Mesenchymal stem cell (in vitro differentiated cells and primary cell): ENCODE measurements at regions not wholly inside any gene's neighbourhood (a gene's known extent, or its start where the extent isn't known, plus 50 kb on each side); places are given as distances from the start of the nearest gene placed in this dataset. TPM values are rescaled to one million over a fixed set of nuclear protein-coding genes. Genes with fewer than 3 reads are reported as not detected.
A peak's percentile ranks its signal among the peaks of the same experiment; 100 is the strongest.

ENCODE experiments used
- DNase-seq: peaks from one replicate; pipeline ENCODE4 v3.0.0-alpha.2; 2013
- H2AFZ ChIP-seq: one replicate; pipeline ENCODE4 v1.6.1; 2013; ENCODE audit warnings: low read depth, mild to moderate bottlenecking, control low read depth, inconsistent platforms, low read length, moderate library complexity
- H2AK5ac ChIP-seq: 2 replicates; pipeline ENCODE4 v1.6.1; 2013; ENCODE audit warnings: low read length, moderate library complexity, mild to moderate bottlenecking, inconsistent platforms; ENCODE audit not compliant: severe bottlenecking
- H2BK120ac ChIP-seq: one replicate; pipeline ENCODE4 v1.6.1; 2013; ENCODE audit warnings: low read depth, mild to moderate bottlenecking, inconsistent platforms, low read length, moderate library complexity
- H2BK12ac ChIP-seq, 2 experiments: one replicate each; pipeline ENCODE4 v1.6.1; 2013; ENCODE audit warnings: inconsistent platforms in 2 of 2, low read length in 2 of 2, mild to moderate bottlenecking in 2 of 2, moderate library complexity in 2 of 2, control low read depth in 1 of 2
- H2BK15ac ChIP-seq: one replicate; pipeline ENCODE4 v1.6.1; 2013; ENCODE audit warnings: mild to moderate bottlenecking, low read depth, inconsistent platforms; ENCODE audit not compliant: poor library complexity, severe bottlenecking
- H2BK5ac ChIP-seq: 2 replicates; pipeline ENCODE4 v1.6.1; 2013; ENCODE audit warnings: low read depth, mild to moderate bottlenecking, low read length, control low read depth, inconsistent platforms; ENCODE audit not compliant: poor library complexity, severe bottlenecking
- H3K14ac ChIP-seq, 2 experiments: one replicate each; pipeline ENCODE4 v1.6.1; 2013; ENCODE audit warnings: inconsistent platforms in 2 of 2, low read length in 2 of 2, control low read depth in 1 of 2, mild to moderate bottlenecking in 1 of 2, moderate library complexity in 1 of 2
- H3K18ac ChIP-seq, 2 experiments: one replicate each; pipeline ENCODE4 v1.6.1; 2013; ENCODE audit warnings: inconsistent platforms in 2 of 2, low read length in 2 of 2, control low read depth in 1 of 2, low read depth in 1 of 2, mild to moderate bottlenecking in 1 of 2
- H3K23ac ChIP-seq, 2 experiments: one replicate each; pipeline ENCODE4 v1.6.1; 2013; ENCODE audit warnings: inconsistent platforms in 2 of 2, low read length in 2 of 2, mild to moderate bottlenecking in 2 of 2, moderate library complexity in 2 of 2, control low read depth in 1 of 2
- H3K27ac ChIP-seq: 2 replicates; pipeline ENCODE4 v1.5.1; 2013; ENCODE audit warnings: mild to moderate bottlenecking, moderate library complexity, low read length, control low read depth, inconsistent platforms; ENCODE audit not compliant: poor library complexity, severe bottlenecking
- H3K27me3 ChIP-seq, 2 experiments: 2 replicates each; pipeline versions ENCODE4 v1.6.1 to v1.7.0; 2013; ENCODE audit warnings: low read length in 2 of 2, mild to moderate bottlenecking in 2 of 2, moderate library complexity in 2 of 2, control low read depth in 1 of 2, inconsistent platforms in 1 of 2; ENCODE audit not compliant: control insufficient read depth in 1 of 2, insufficient read depth in 1 of 2
- H3K36me3 ChIP-seq, 2 experiments: 2 replicates each; pipeline versions ENCODE4 v1.6.1 to v1.7.0; 2013; ENCODE audit warnings: low read length in 2 of 2, control low read depth in 1 of 2, inconsistent platforms in 1 of 2, low read depth in 1 of 2, mild to moderate bottlenecking in 1 of 2; ENCODE audit not compliant: insufficient read depth in 2 of 2, control insufficient read depth in 1 of 2
- H3K4ac ChIP-seq, 2 experiments: one replicate each; pipeline ENCODE4 v1.6.1; 2013; ENCODE audit warnings: inconsistent platforms in 2 of 2, low read length in 2 of 2, mild to moderate bottlenecking in 2 of 2, moderate library complexity in 2 of 2, control low read depth in 1 of 2, low read depth in 1 of 2
- H3K4me1 ChIP-seq: 2 replicates; pipeline ENCODE4 v1.6.1; 2013; ENCODE audit warnings: low read depth, low read length, control low read depth; ENCODE audit not compliant: control insufficient read depth, insufficient read depth
- H3K4me2 ChIP-seq: 2 replicates; pipeline ENCODE4 v1.6.1; 2013; ENCODE audit warnings: low read length, mild to moderate bottlenecking, inconsistent platforms; ENCODE audit not compliant: poor library complexity, severe bottlenecking
- H3K4me3 ChIP-seq, 2 experiments: 2 replicates each; pipeline versions ENCODE4 v1.5.1 to v1.7.0; 2013; ENCODE audit warnings: low read length in 2 of 2, mild to moderate bottlenecking in 2 of 2, control low read depth in 1 of 2, low read depth in 1 of 2; ENCODE audit not compliant: insufficient read depth in 1 of 2
- H3K79me1 ChIP-seq: replicated peaks from 2 replicates; pipeline ENCODE4 v1.6.1; 2013; ENCODE audit warnings: mild to moderate bottlenecking, control low read depth, low read length, inconsistent platforms; ENCODE audit not compliant: poor library complexity, severe bottlenecking
- H3K9ac ChIP-seq: 2 replicates; pipeline ENCODE4 v1.7.0; 2013; ENCODE audit warnings: mild to moderate bottlenecking, low read length, moderate library complexity
- H3K9me3 ChIP-seq: 2 replicates; pipeline ENCODE4 v1.7.0; 2013; ENCODE audit warnings: mild to moderate bottlenecking, low read length; ENCODE audit not compliant: control insufficient read depth
- H4K8ac ChIP-seq: one replicate; pipeline ENCODE4 v1.6.1; 2013; ENCODE audit warnings: inconsistent platforms, mild to moderate bottlenecking, low read length, moderate library complexity
- H4K91ac ChIP-seq: one replicate; pipeline ENCODE4 v1.6.1; 2013; ENCODE audit warnings: mild to moderate bottlenecking, low read length, inconsistent platforms
- WGBS: methylation state at CpG from one replicate; pipeline ENCODE4 v1.1.7; 2013; ENCODE audit warnings: mixed read lengths; 5-methylcytosine and 5-hydroxymethylcytosine counted together
- small RNA-seq: library from polyadenylated mRNA; stranded (forward); fragments of <200 nt; extraction: miRNeasy Mini kit (QIAGEN cat#:217004); gene quantifications from one replicate; pipeline ENCODE3, GENCODE V24; 2013; ENCODE audit warnings: low read depth

DNA sequence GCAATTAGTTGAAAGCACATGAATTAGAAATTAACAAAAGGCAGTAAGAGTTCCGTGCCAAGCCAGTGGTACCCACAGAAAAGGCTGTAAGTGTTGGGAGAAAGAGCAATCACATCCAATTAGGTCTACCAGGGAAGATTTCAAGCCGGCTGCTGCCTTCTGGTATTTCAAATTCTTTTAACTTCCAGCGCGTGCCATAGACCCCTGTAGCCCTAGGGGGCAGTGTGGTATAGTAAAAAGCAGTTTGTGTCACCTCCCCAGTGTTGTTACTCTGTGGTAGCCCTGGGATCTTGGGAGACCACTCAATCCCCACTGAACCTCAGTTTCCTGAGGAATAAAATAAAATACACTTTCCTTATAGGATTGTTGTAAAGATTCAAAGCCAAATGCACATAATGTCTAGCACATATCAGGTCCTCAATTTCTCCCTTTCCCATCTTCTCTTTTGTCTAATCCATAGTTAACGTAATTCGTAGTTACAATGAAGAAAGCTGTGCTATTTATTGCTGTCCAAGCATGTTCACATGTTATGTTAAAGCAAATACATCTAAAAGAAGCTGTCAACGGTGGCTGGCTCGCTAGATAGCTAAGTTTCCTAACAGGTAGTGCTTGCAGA, 230.2 kb downstream of the TDRD3 start:
- no peaks in the 10 kb centered on the region for H3K4me1 ChIP-seq
- no peak overlapping the region for H2AK5ac ChIP-seq
- no peak overlapping the region for H4K8ac ChIP-seq
- H3K4me2 ChIP-seq, result no peak overlapping the region
- peak; percentile 12 for DNase-seq
- H2BK12ac ChIP-seq, result no peak overlapping the region
- H3K23ac ChIP-seq, result no peak overlapping the region
- no peak overlapping the region for H3K27ac ChIP-seq
- 61% methylated on average over 6 of the region's 8 CpGs for WGBS
- H2AFZ ChIP-seq, result no peak overlapping the region
- no peaks in the 10 kb centered on the region for H3K79me1 ChIP-seq
- no peak overlapping the region for H3K4ac ChIP-seq
- H3K36me3 ChIP-seq, result no peaks in the 10 kb centered on the region
- H3K14ac ChIP-seq, result no peak overlapping the region
- H3K9ac ChIP-seq, result no peak overlapping the region
- H3K9me3 ChIP-seq, result no peaks in the 10 kb centered on the region
- H3K18ac ChIP-seq, result no peak overlapping the region
- H2BK120ac ChIP-seq, result no peak overlapping the region
- H4K91ac ChIP-seq, result no peak overlapping the region
- H2BK15ac ChIP-seq, result no peak overlapping the region
- H2BK5ac ChIP-seq, result no peak overlapping the region
- no peak overlapping the region for H3K4me3 ChIP-seq
- H3K27me3 ChIP-seq, result peaks cover 0 to 48% of the 10 kb centered on the region in 2 experiments

Small RNA genes in the stretch of these regions (small RNA-seq; reads per million reads assigned to genes)
- gene MIR3169 (not detected), gene RNY3P5 (not detected)
